ENCODE measurements at regions not wholly inside any gene's neighbourhood (a gene's known extent, or its start where the extent isn't known, plus 50 kb on each side); places are given as distances from the start of the nearest gene placed in this dataset.
"Not testable (repeated sequence)": the region's sequence is repeated elsewhere in the genome, so short reads cannot be mapped to it uniquely, and the experiment has no call there.

- no peak for DNase-seq
Measured at GRCh38 chr11:134841972-134842371, 429.9 kb upstream of the B3GAT1 start.

GRCh38 chr11:134841411-134841810, 429.4 kb upstream of the B3GAT1 start:
- no peak for DNase-seq

GRCh38 chr11:134840945-134841344, 428.9 kb upstream of the B3GAT1 start:
- DNase-seq, result no peak

GRCh38 chr11:134840165-134840564, 428.1 kb upstream of the B3GAT1 start:
- not testable (repeated sequence) for DNase-seq

GRCh38 chr11:134838708-134839107, 426.7 kb upstream of the B3GAT1 start:
- DNase-seq, result no peak

- DNase-seq, result no peak
Measured at GRCh38 chr11:134837887-134838232, 425.8 kb upstream of the B3GAT1 start.

GRCh38 chr11:134837166-134837886, 425.3 kb upstream of the B3GAT1 start:
- no peak for DNase-seq

GRCh38 chr11:134836561-134836960, 424.5 kb upstream of the B3GAT1 start:
- no peak for DNase-seq

GRCh38 chr11:134835561-134835960, 423.5 kb upstream of the B3GAT1 start:
- DNase-seq, result no peak

GRCh38 chr11:134830312-134830711, 418.3 kb upstream of the B3GAT1 start:
- no peak for DNase-seq

- DNase-seq, result no peak
Measured at GRCh38 chr11:134823970-134824369, 411.9 kb upstream of the B3GAT1 start.

- DNase-seq, result no peak
Measured at GRCh38 chr11:134822897-134823296, 410.9 kb upstream of the B3GAT1 start.

GRCh38 chr11:134821422-134821821, 409.4 kb upstream of the B3GAT1 start:
- DNase-seq, result no peak

- DNase-seq, result no peak
Measured at GRCh38 chr11:134819041-134819440, 407.0 kb upstream of the B3GAT1 start.

- DNase-seq, result no peak
Measured at GRCh38 chr11:134818516-134818915, 406.5 kb upstream of the B3GAT1 start.

- no peak for DNase-seq
Measured at GRCh38 chr11:134815404-134815803, 403.4 kb upstream of the B3GAT1 start.

GRCh38 chr11:134807997-134808396, 396.0 kb upstream of the B3GAT1 start:
- DNase-seq, result no peak

GRCh38 chr11:134802598-134802997, 390.6 kb upstream of the B3GAT1 start:
- DNase-seq, result no peak

GRCh38 chr11:134802116-134802515, 390.1 kb upstream of the B3GAT1 start:
- DNase-seq, result no peak

- no peak for DNase-seq
Measured at GRCh38 chr11:134801570-134801969, 389.5 kb upstream of the B3GAT1 start.

GRCh38 chr11:134800826-134801225, 388.8 kb upstream of the B3GAT1 start:
- no peak for DNase-seq

GRCh38 chr11:134800130-134800529, 388.1 kb upstream of the B3GAT1 start:
- no peak for DNase-seq

GRCh38 chr11:134799386-134799785, 387.3 kb upstream of the B3GAT1 start:
- DNase-seq, result no peak

- no peak for DNase-seq
Measured at GRCh38 chr11:134797411-134798089, 385.5 kb upstream of the B3GAT1 start.

- DNase-seq, result no peak
Measured at GRCh38 chr11:134795017-134795416, 383.0 kb upstream of the B3GAT1 start.

Data from SHP77 treated with DMSO at 0.1 percent for 48 hours (cell line).